ENCODE measurements at regions not wholly inside any gene's neighbourhood (a gene's known extent, or its start where the extent isn't known, plus 50 kb on each side); places are given as distances from the start of the nearest gene placed in this dataset.

- no peak overlapping the region for H3K9ac ChIP-seq (ENCODE audit: low read length)
- no peak overlapping the region for H3K27ac ChIP-seq (ENCODE audit: low read depth, low read length)
- Mint-ChIP-seq H3K9me3 (ENCODE audit: unreplicated experiment) (no peaks in the 10 kb centered on the region), H3K4me1 (ENCODE audit: low read depth, unreplicated experiment) (no peaks in the 10 kb centered on the region), H3K27me3 (ENCODE audit: low read depth, unreplicated experiment) (no peaks in the 10 kb centered on the region), H3K27ac (ENCODE audit: unreplicated experiment) (no peak overlapping the region), H3K36me3 (ENCODE audit: low read depth, unreplicated experiment) (no peaks in the 10 kb centered on the region), H3K4me3 (ENCODE audit: unreplicated experiment) (no peak overlapping the region)
- no peak overlapping the region for H3K4me3 ChIP-seq (ENCODE audit: insufficient read depth, low read depth, low read length)
- no peaks in the 10 kb centered on the region for H3K4me1 ChIP-seq (ENCODE audit: insufficient read depth, low read length)
- no peak overlapping the region for H2AFZ ChIP-seq (ENCODE audit: low read depth, low read length)
- DNase-seq (ENCODE audit: low read depth) (no peak), FAIRE-seq (no peak)
- no peaks in the 10 kb centered on the region for H3K9me3 ChIP-seq (ENCODE audit: insufficient read depth, low read depth, low read length)
- H3K79me2 ChIP-seq (ENCODE audit: insufficient read depth, low read length): no peaks in the 10 kb centered on the region
- TF ChIP-seq CTCF (IDR thresholded peaks at IDR 0.05; ENCODE audit: insufficient read depth, low read depth, low read length) (no peak), EZH2 (IDR thresholded peaks at IDR 0.05; ENCODE audit: insufficient read depth, low read length) (no peak)
- no peaks in the 10 kb centered on the region for H3K27me3 ChIP-seq (ENCODE audit: insufficient read depth, low read length)
- H4K20me1 ChIP-seq (ENCODE audit: insufficient read depth, low read length): no peaks in the 10 kb centered on the region
- H3K36me3 ChIP-seq (ENCODE audit: insufficient read depth, low read length): no peaks in the 10 kb centered on the region
- H3K4me2 ChIP-seq (ENCODE audit: low read length): no peak overlapping the region
Measured at GRCh38 chr21:15259824-15260223, 195.0 kb upstream of the NRIP1 start.

GRCh38 chr21:15260604-15261003 is 195.8 kb upstream of the NRIP1 start:
- no peaks in the 10 kb centered on the region for H3K36me3 ChIP-seq (ENCODE audit: insufficient read depth, low read length)
- no peak overlapping the region for H3K27ac Mint-ChIP-seq (ENCODE audit: unreplicated experiment)
- H3K9me3 ChIP-seq (ENCODE audit: insufficient read depth, low read depth, low read length): no peaks in the 10 kb centered on the region
- H3K9me3 Mint-ChIP-seq (ENCODE audit: unreplicated experiment): no peaks in the 10 kb centered on the region
- H4K20me1 ChIP-seq (ENCODE audit: insufficient read depth, low read length): no peaks in the 10 kb centered on the region
- no peaks in the 10 kb centered on the region for H3K4me1 Mint-ChIP-seq (ENCODE audit: low read depth, unreplicated experiment)
- H3K27ac ChIP-seq (ENCODE audit: low read depth, low read length): no peak overlapping the region
- H3K9ac ChIP-seq (ENCODE audit: low read length): no peak overlapping the region
- no peak overlapping the region for H2AFZ ChIP-seq (ENCODE audit: low read depth, low read length)
- H3K4me1 ChIP-seq (ENCODE audit: insufficient read depth, low read length): no peaks in the 10 kb centered on the region
- H3K79me2 ChIP-seq (ENCODE audit: insufficient read depth, low read length): no peaks in the 10 kb centered on the region
- H3K4me2 ChIP-seq (ENCODE audit: low read length): no peak overlapping the region
- TF ChIP-seq CTCF (IDR thresholded peaks at IDR 0.05; ENCODE audit: insufficient read depth, low read depth, low read length) (no peak), EZH2 (IDR thresholded peaks at IDR 0.05; ENCODE audit: insufficient read depth, low read length) (no peak)
- no peaks in the 10 kb centered on the region for H3K27me3 Mint-ChIP-seq (ENCODE audit: low read depth, unreplicated experiment)
- FAIRE-seq (no peak), DNase-seq (ENCODE audit: low read depth) (no peak)
- H3K36me3 Mint-ChIP-seq (ENCODE audit: low read depth, unreplicated experiment): no peaks in the 10 kb centered on the region
- H3K27me3 ChIP-seq (ENCODE audit: insufficient read depth, low read length): no peaks in the 10 kb centered on the region
- H3K4me3 ChIP-seq (ENCODE audit: insufficient read depth, low read depth, low read length): no peak overlapping the region
- H3K4me3 Mint-ChIP-seq (ENCODE audit: unreplicated experiment): no peak overlapping the region

DNA sequence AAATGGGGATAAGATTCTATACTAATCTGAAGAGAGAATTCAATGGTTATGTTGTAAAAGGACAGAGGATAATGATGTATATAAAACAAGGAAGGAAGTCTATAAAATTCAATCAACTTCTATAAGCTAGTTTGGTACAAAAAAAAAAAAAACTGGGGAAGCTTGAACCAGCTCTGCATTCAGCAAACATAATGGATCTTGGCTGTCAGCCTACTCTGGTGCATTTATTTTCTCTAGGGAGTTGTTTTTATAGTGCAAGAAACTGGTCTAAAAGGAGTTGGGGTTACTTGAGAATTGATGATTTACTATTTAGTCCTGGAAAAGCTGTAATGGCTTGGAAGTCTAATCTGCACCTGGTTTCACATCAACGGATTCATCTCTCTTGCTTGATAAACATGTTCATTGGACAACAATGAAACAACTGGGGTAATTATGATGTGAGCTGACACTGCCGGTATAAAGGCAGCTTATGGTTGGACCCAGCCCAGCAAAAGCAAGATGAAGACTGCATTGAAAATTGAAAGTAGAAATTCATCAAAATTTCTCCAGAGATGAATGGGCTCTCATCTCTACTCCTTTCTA is 199.4 kb upstream of the NRIP1 start:
- Mint-ChIP-seq H3K27ac (ENCODE audit: unreplicated experiment) (no peak overlapping the region), H3K27me3 (ENCODE audit: low read depth, unreplicated experiment) (no peaks in the 10 kb centered on the region)

More for the DNA sequence above, 199.4 kb upstream of the NRIP1 start:
- Histone ChIP-seq H3K4me1 (ENCODE audit: insufficient read depth, low read length) (no peaks in the 10 kb centered on the region), H3K9me3 (ENCODE audit: insufficient read depth, low read depth, low read length) (no peaks in the 10 kb centered on the region), H3K4me3 (ENCODE audit: insufficient read depth, low read depth, low read length) (no peak overlapping the region), H3K27me3 (ENCODE audit: insufficient read depth, low read length) (no peaks in the 10 kb centered on the region), H4K20me1 (ENCODE audit: insufficient read depth, low read length) (no peaks in the 10 kb centered on the region), H3K9ac (ENCODE audit: low read length) (no peak overlapping the region), H3K4me2 (ENCODE audit: low read length) (no peak overlapping the region), H3K36me3 (ENCODE audit: insufficient read depth, low read length) (no peaks in the 10 kb centered on the region), H2AFZ (ENCODE audit: low read depth, low read length) (no peak overlapping the region), H3K79me2 (ENCODE audit: insufficient read depth, low read length) (no peaks in the 10 kb centered on the region), H3K27ac (ENCODE audit: low read depth, low read length) (no peak overlapping the region)
- TF ChIP-seq CTCF (IDR thresholded peaks at IDR 0.05; ENCODE audit: insufficient read depth, low read depth, low read length) (no peak), EZH2 (IDR thresholded peaks at IDR 0.05; ENCODE audit: insufficient read depth, low read length) (no peak)
- FAIRE-seq (no peak), DNase-seq (ENCODE audit: low read depth) (no peak)
- no peaks in the 10 kb centered on the region for H3K9me3 Mint-ChIP-seq (ENCODE audit: unreplicated experiment)
- no peaks in the 10 kb centered on the region for H3K36me3 Mint-ChIP-seq (ENCODE audit: low read depth, unreplicated experiment)
- no peak overlapping the region for H3K4me3 Mint-ChIP-seq (ENCODE audit: unreplicated experiment)
- no peaks in the 10 kb centered on the region for H3K4me1 Mint-ChIP-seq (ENCODE audit: low read depth, unreplicated experiment)

Measured in astrocyte (in vitro differentiated cells and primary cell).